Colonic mucosa (tissue), 4 donors: ENCODE measurements at regions not wholly inside any gene's neighbourhood (a gene's known extent, or its start where the extent isn't known, plus 50 kb on each side); places are given as distances from the start of the nearest gene placed in this dataset.
A peak's percentile ranks its signal among the peaks of the same experiment; 100 is the strongest.

Experiments
- DNase-seq: peaks from one replicate; pipeline ENCODE4 v3.0.0-alpha.2; 2020
- H3K27ac ChIP-seq: fragments of 200-600 bp; one replicate; pipeline ENCODE4 v1.8.0; 2021
- H3K27me3 ChIP-seq: fragments of 200-600 bp; one replicate; pipeline ENCODE4 v1.8.0; 2021
- H3K36me3 ChIP-seq: fragments of 200-600 bp; one replicate; pipeline ENCODE4 v1.8.0; 2021
- H3K4me1 ChIP-seq: fragments of 200-600 bp; one replicate; pipeline ENCODE4 v1.8.0; 2021; ENCODE audit warnings: mild to moderate bottlenecking
- H3K4me3 ChIP-seq: fragments of 200-600 bp; one replicate; pipeline ENCODE4 v1.8.0; 2021
- H3K9ac ChIP-seq, 2 donors: one replicate each; pipeline ENCODE4 v1.7.0; 2013; ENCODE audit warnings: control low read depth in 2 of 2, low read depth in 2 of 2, low read length in 2 of 2
- H3K9me3 ChIP-seq: fragments of 200-600 bp; one replicate; pipeline ENCODE4 v1.8.0; 2021
- CTCF ChIP-seq: fragments of 200-600 bp; IDR thresholded peaks from one replicate; pipeline ENCODE4 v1.8.0; 2022; ENCODE audit warnings: antibody characterized with exemption, mild to moderate bottlenecking
- intact Hi-C: fragments of 100-400 bp; cut with DNase I; formaldehyde crosslinking; loops from one replicate; pipeline ENCODE4 v1.14.1; 2022
- donor health status: healthy.
- donor health status: DM: no; HTN: no; CAD: no.
- donor health status: DM: no; HTN: no; CAD: no.

- H3K36me3 ChIP-seq, result no peaks in the 10 kb centered on the region
- peak; percentile 21 for DNase-seq
- intact Hi-C loops, result no loop called here
- H3K9me3 ChIP-seq, result no peaks in the 10 kb centered on the region
- H3K4me1 ChIP-seq, result no peaks in the 10 kb centered on the region
- H3K27me3 ChIP-seq, result no peaks in the 10 kb centered on the region
- TF ChIP-seq CTCF, result no peak
- no peak overlapping the region for H3K9ac ChIP-seq
- H3K4me3 ChIP-seq, result no peak overlapping the region
- peak overlapping the region; percentile 49 for H3K27ac ChIP-seq
Measured at GRCh38 chr13:68023838-68024581, 793.9 kb upstream of the PCDH9 start.

- H3K9me3 ChIP-seq, result no peaks in the 10 kb centered on the region
- intact Hi-C loops, result no loop called here
- H3K27ac ChIP-seq, result no peak overlapping the region
- no peak overlapping the region for H3K4me3 ChIP-seq
- no peak overlapping the region for H3K9ac ChIP-seq
- no peak for DNase-seq
- TF ChIP-seq CTCF, result no peak
- no peaks in the 10 kb centered on the region for H3K4me1 ChIP-seq
- no peaks in the 10 kb centered on the region for H3K27me3 ChIP-seq
- no peaks in the 10 kb centered on the region for H3K36me3 ChIP-seq
Measured at GRCh38 chr13:68019901-68020300, 789.8 kb upstream of the PCDH9 start.

GRCh38 chr13:68009546-68009945, 779.4 kb upstream of the PCDH9 start:
- intact Hi-C loops, result no loop called here
- Histone ChIP-seq H3K4me1 (no peaks in the 10 kb centered on the region), H3K9ac (no peak overlapping the region), H3K36me3 (no peaks in the 10 kb centered on the region), H3K9me3 (no peaks in the 10 kb centered on the region), H3K4me3 (no peak overlapping the region), H3K27ac (no peak overlapping the region), H3K27me3 (no peaks in the 10 kb centered on the region)
- DNase-seq, result no peak
- no peak for TF ChIP-seq CTCF

GRCh38 chr13:68007576-68007975, 777.4 kb upstream of the PCDH9 start:
- TF ChIP-seq CTCF, result no peak
- H3K36me3 ChIP-seq, result no peaks in the 10 kb centered on the region
- DNase-seq, result no peak
- H3K27me3 ChIP-seq, result no peaks in the 10 kb centered on the region
- H3K4me1 ChIP-seq, result no peaks in the 10 kb centered on the region
- intact Hi-C loops, result no loop called here
- H3K27ac ChIP-seq, result no peak overlapping the region
- no peaks in the 10 kb centered on the region for H3K9me3 ChIP-seq
- H3K9ac ChIP-seq, result no peak overlapping the region
- H3K4me3 ChIP-seq, result no peak overlapping the region

GRCh38 chr13:67996101-67996500, 766.0 kb upstream of the PCDH9 start:
- no peak overlapping the region for H3K27ac ChIP-seq
- H3K27me3 ChIP-seq, result no peaks in the 10 kb centered on the region
- intact Hi-C loops, result no loop called here
- H3K4me3 ChIP-seq, result no peak overlapping the region
- no peaks in the 10 kb centered on the region for H3K9me3 ChIP-seq
- H3K9ac ChIP-seq, result no peak overlapping the region
- no peak for DNase-seq
- H3K36me3 ChIP-seq, result no peaks in the 10 kb centered on the region
- H3K4me1 ChIP-seq, result no peaks in the 10 kb centered on the region
- TF ChIP-seq CTCF, result no peak
